ENCODE measurements at regions not wholly inside any gene's neighbourhood (a gene's known extent, or its start where the extent isn't known, plus 50 kb on each side); places are given as distances from the start of the nearest gene placed in this dataset.

- H3K27me3 Mint-ChIP-seq (ENCODE audit: insufficient read depth, unreplicated experiment), result no peaks in the 10 kb centered on the region
- ChIA-PET POLR2A (interaction anchor here (0.7 kb wide), 1 partner anchor 20 kb away, joined by 3 read pairs; no protein-coding TSS in a partner anchor), CTCF (interaction anchor here (0.7 kb wide), 1 partner anchor 1328 kb away, joined by 3 read pairs; no protein-coding TSS in a partner anchor)
- no TSS peak for BruUV-seq (replicated peaks)
- H3K27ac Mint-ChIP-seq (ENCODE audit: low read depth, unreplicated experiment), result peak overlapping the region; percentile 28
- H3K36me3 Mint-ChIP-seq (ENCODE audit: insufficient read depth, unreplicated experiment), result no peaks in the 10 kb centered on the region
- DNase-seq (ENCODE audit: unreplicated experiment), result peak; percentile 80
- no peak for TF ChIP-seq CTCF (IDR thresholded peaks at IDR 0.05; ENCODE audit: unreplicated experiment)
- intact Hi-C loops (cut with micrococcal nuclease), result no loop called here
- H3K9me3 Mint-ChIP-seq (ENCODE audit: unreplicated experiment), result no peaks in the 10 kb centered on the region
- no peak overlapping the region for H3K4me3 Mint-ChIP-seq (ENCODE audit: unreplicated experiment)
- peaks cover 7% of the 10 kb centered on the region for H3K4me1 Mint-ChIP-seq (ENCODE audit: insufficient read depth, unreplicated experiment)
Measured at GRCh38 chr10:65194126-65194525, 1672.9 kb downstream of the REEP3 start.

- peak; percentile 58 for DNase-seq (ENCODE audit: unreplicated experiment)
- intact Hi-C loops (cut with micrococcal nuclease), result no loop called here
- TF ChIP-seq CTCF (IDR thresholded peaks at IDR 0.05; ENCODE audit: unreplicated experiment), result no peak
- Mint-ChIP-seq H3K36me3 (ENCODE audit: insufficient read depth, unreplicated experiment) (no peaks in the 10 kb centered on the region), H3K9me3 (ENCODE audit: unreplicated experiment) (no peaks in the 10 kb centered on the region), H3K27me3 (ENCODE audit: insufficient read depth, unreplicated experiment) (no peaks in the 10 kb centered on the region), H3K4me3 (ENCODE audit: unreplicated experiment) (no peak overlapping the region), H3K27ac (ENCODE audit: low read depth, unreplicated experiment) (peak overlapping the region; percentile 28), H3K4me1 (ENCODE audit: insufficient read depth, unreplicated experiment) (peaks cover 7% of the 10 kb centered on the region)
- ChIA-PET CTCF (no interaction called here), POLR2A (interaction anchor here (0.7 kb wide), 1 partner anchor 21 kb away, joined by 3 read pairs; no protein-coding TSS in a partner anchor)
- BruUV-seq (replicated peaks), result no TSS peak
Measured at GRCh38 chr10:65194555-65194954, 1673.4 kb downstream of the REEP3 start.

GRCh38 chr10:65196111-65196510, 1674.9 kb downstream of the REEP3 start:
- no peaks in the 10 kb centered on the region for H3K9me3 Mint-ChIP-seq (ENCODE audit: unreplicated experiment)
- TF ChIP-seq CTCF (IDR thresholded peaks at IDR 0.05; ENCODE audit: unreplicated experiment), result no peak
- no TSS peak for BruUV-seq (replicated peaks)
- no peak overlapping the region for H3K4me3 Mint-ChIP-seq (ENCODE audit: unreplicated experiment)
- ChIA-PET POLR2A (no interaction called here), CTCF (no interaction called here)
- peaks cover 7% of the 10 kb centered on the region for H3K4me1 Mint-ChIP-seq (ENCODE audit: insufficient read depth, unreplicated experiment)
- no peak overlapping the region for H3K27ac Mint-ChIP-seq (ENCODE audit: low read depth, unreplicated experiment)
- no peaks in the 10 kb centered on the region for H3K36me3 Mint-ChIP-seq (ENCODE audit: insufficient read depth, unreplicated experiment)
- intact Hi-C loops (cut with micrococcal nuclease), result no loop called here
- no peak for DNase-seq (ENCODE audit: unreplicated experiment)
- H3K27me3 Mint-ChIP-seq (ENCODE audit: insufficient read depth, unreplicated experiment), result no peaks in the 10 kb centered on the region

GRCh38 chr10:65197935-65198334, 1676.7 kb downstream of the REEP3 start:
- intact Hi-C loops (cut with micrococcal nuclease), result no loop called here
- no peaks in the 10 kb centered on the region for H3K9me3 Mint-ChIP-seq (ENCODE audit: unreplicated experiment)
- no peak overlapping the region for H3K4me3 Mint-ChIP-seq (ENCODE audit: unreplicated experiment)
- H3K4me1 Mint-ChIP-seq (ENCODE audit: insufficient read depth, unreplicated experiment), result peaks cover 7% of the 10 kb centered on the region
- no peak overlapping the region for H3K27ac Mint-ChIP-seq (ENCODE audit: low read depth, unreplicated experiment)
- TF ChIP-seq CTCF (IDR thresholded peaks at IDR 0.05; ENCODE audit: unreplicated experiment), result no peak
- BruUV-seq (replicated peaks), result no TSS peak
- no peaks in the 10 kb centered on the region for H3K36me3 Mint-ChIP-seq (ENCODE audit: insufficient read depth, unreplicated experiment)
- no peak for DNase-seq (ENCODE audit: unreplicated experiment)
- ChIA-PET POLR2A (no interaction called here), CTCF (no interaction called here)
- no peaks in the 10 kb centered on the region for H3K27me3 Mint-ChIP-seq (ENCODE audit: insufficient read depth, unreplicated experiment)

All from MCF 10A (cell line).